Panc1 (cell line): ENCODE measurements at regions not wholly inside any gene's neighbourhood (a gene's known extent, or its start where the extent isn't known, plus 50 kb on each side); places are given as distances from the start of the nearest gene placed in this dataset.

Experiments
- ATAC-seq: fragments of 200-7000 bp; cut with Tn5 transposase; 2 replicates; pipeline ENCODE4 v1.9.1; 2020; ENCODE audit warnings: mild to moderate bottlenecking, moderate library complexity
- BruUV-seq: library from RNA; stranded (reverse); fragments of 400-500 nt; replicated peaks from 2 replicates; lab custom pipeline; 2021; lab: Mats Ljungman, UMichigan
- CTCF ChIA-PET: fragments of 300-600 bp; sonication (Branson Sonifier 250); formaldehyde crosslinking; loops from one replicate; lab custom pipeline; 2022; ENCODE audit warnings: antibody characterized with exemption; lab: Charles Lee
- POLR2A ChIA-PET: fragments of 300-600 bp; sonication (Branson Sonifier 250); formaldehyde crosslinking; loops from one replicate; lab custom pipeline; 2022; ENCODE audit warnings: antibody characterized with exemption; lab: Charles Lee
- DNase-seq: peaks from one replicate; pipeline ENCODE4 v3.0.0-alpha.2; 2010; ENCODE audit warnings: low read depth, low spot score
- H3K27ac ChIP-seq: 2 replicates; pipeline ENCODE4 v1.5.1; 2011; ENCODE audit warnings: mild to moderate bottlenecking, low read length, inconsistent platforms
- H3K27me3 ChIP-seq: fragments of 200-500 bp; sonication (Bioruptor generic); 2 replicates; pipeline ENCODE4 v1.6.0; 2014; ENCODE audit warnings: low read length, inconsistent platforms; ENCODE audit not compliant: control insufficient read depth, insufficient read depth
- H3K36me3 ChIP-seq: fragments of 200-500 bp; sonication (Bioruptor generic); 2 replicates; pipeline ENCODE4 v1.5.1; 2014; ENCODE audit warnings: inconsistent platforms, mild to moderate bottlenecking, low read length, moderate library complexity; ENCODE audit not compliant: control insufficient read depth, insufficient read depth
- H3K4me1 ChIP-seq: 2 replicates; pipeline ENCODE4 v1.5.1; 2011; ENCODE audit warnings: inconsistent platforms, mild to moderate bottlenecking, low read length, moderate library complexity; ENCODE audit not compliant: control insufficient read depth, insufficient read depth
- H3K4me3 ChIP-seq, 2 experiments: 2 replicates each; pipeline ENCODE4 v1.5.1; 2011 to 2012; ENCODE audit warnings: low read depth in 2 of 2, low read length in 2 of 2, mild to moderate bottlenecking in 2 of 2, inconsistent platforms in 1 of 2, moderate library complexity in 1 of 2
- H3K9me3 ChIP-seq: fragments of 200-500 bp; sonication (Bioruptor generic); 2 replicates; pipeline ENCODE4 v1.5.1; 2014; ENCODE audit warnings: low read depth, mild to moderate bottlenecking, inconsistent platforms, low read length, moderate library complexity; ENCODE audit not compliant: control insufficient read depth, insufficient read depth
- POLR2AphosphoS5 ChIP-seq: IDR thresholded peaks from 2 replicates; pipeline ENCODE4 v1.6.1; 2012; ENCODE audit warnings: mild to moderate bottlenecking, low read depth, low read length, moderate library complexity
- SIN3A ChIP-seq: IDR thresholded peaks from 2 replicates; pipeline ENCODE4 v1.6.1; 2012; ENCODE audit warnings: low read depth, mild to moderate bottlenecking, low read length, moderate library complexity, borderline replicate concordance; ENCODE audit not compliant: insufficient read depth
- TCF7L2 ChIP-seq: IDR thresholded peaks from 2 replicates; pipeline ENCODE4 v1.6.1; 2011; ENCODE audit warnings: mild to moderate bottlenecking, low read depth, low read length, inconsistent platforms
- in situ Hi-C: cut with HindIII; loops from 2 replicates; pipeline ENCODE4 v1.10.0; 2016; ENCODE audit warnings: low sequenced_read_pairs, low pct_unique_long_range_greater_than_20kb
- intact Hi-C: fragments of 100-400 bp; cut with micrococcal nuclease; formaldehyde crosslinking; loops from one replicate; pipeline ENCODE4 v1.10.0; 2022; ENCODE audit not compliant: unreplicated experiment
- TF ChIP-seq, protein P1 (sequence below), 2 experiments: IDR thresholded peaks; 2 replicates each; pipeline ENCODE4 v1.6.1; 2011 to 2012; ENCODE audit warnings: low read depth in 2 of 2, control low read depth in 1 of 2, low read length in 1 of 2, mild to moderate bottlenecking in 1 of 2, moderate library complexity in 1 of 2; ENCODE audit not compliant: insufficient read depth in 1 of 2
- TF ChIP-seq, protein P2 (sequence below): fragments of 450-650 bp; IDR thresholded peaks from 2 replicates; pipeline ENCODE4 v1.5.1; 2017; ENCODE audit warnings: mild to moderate bottlenecking

DNA sequence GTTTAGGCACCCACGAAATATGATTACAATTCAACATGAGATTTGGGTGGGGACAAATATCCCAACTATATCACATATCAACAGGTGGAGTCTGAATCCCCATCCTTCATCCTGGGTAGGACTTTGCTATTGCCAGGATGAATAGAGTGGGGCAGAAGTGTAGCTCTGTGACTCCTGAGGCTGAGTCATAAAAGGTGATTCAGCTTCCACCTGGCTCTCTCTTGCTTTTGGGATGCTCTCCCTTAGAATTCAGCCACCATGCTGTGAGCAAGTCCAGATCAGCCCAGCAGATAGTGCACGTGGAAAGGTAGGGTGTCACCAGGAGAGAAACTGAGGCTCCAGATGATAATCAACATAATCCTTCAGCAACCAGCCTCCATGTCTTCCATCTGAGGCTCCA, 193.8 kb upstream of the BCOR start:
- BruUV-seq, result no TSS peak
- in situ Hi-C loops, result no loop called here

DNA sequence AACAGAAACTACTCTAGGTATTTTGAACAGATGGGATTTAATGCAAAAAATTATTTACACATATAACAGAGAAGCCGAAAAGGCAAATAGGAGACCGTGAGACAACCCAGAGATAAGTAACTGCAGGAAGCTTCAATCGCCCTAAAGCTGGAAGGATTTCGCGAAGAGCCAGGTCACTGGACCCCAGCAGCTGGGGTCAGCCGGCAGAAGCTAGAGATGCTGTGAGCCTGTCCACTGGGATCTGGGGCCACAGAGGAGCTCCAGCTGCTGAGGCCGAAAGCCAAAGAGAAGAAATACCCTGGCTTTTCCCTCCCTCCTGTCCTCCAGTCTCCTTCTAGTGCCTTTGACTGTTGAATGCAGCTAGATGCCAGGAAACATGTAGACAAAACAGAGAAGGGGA, 192.8 kb upstream of the BCOR start:
- no peaks in the 10 kb centered on the region for H3K4me1 ChIP-seq
- no peak overlapping the region for H3K4me3 ChIP-seq
- TF ChIP-seq POLR2AphosphoS5, result no peak
- no peak for TF ChIP-seq TCF7L2
- TF ChIP-seq SIN3A, result no peak
- TF ChIP-seq, protein P1, sequence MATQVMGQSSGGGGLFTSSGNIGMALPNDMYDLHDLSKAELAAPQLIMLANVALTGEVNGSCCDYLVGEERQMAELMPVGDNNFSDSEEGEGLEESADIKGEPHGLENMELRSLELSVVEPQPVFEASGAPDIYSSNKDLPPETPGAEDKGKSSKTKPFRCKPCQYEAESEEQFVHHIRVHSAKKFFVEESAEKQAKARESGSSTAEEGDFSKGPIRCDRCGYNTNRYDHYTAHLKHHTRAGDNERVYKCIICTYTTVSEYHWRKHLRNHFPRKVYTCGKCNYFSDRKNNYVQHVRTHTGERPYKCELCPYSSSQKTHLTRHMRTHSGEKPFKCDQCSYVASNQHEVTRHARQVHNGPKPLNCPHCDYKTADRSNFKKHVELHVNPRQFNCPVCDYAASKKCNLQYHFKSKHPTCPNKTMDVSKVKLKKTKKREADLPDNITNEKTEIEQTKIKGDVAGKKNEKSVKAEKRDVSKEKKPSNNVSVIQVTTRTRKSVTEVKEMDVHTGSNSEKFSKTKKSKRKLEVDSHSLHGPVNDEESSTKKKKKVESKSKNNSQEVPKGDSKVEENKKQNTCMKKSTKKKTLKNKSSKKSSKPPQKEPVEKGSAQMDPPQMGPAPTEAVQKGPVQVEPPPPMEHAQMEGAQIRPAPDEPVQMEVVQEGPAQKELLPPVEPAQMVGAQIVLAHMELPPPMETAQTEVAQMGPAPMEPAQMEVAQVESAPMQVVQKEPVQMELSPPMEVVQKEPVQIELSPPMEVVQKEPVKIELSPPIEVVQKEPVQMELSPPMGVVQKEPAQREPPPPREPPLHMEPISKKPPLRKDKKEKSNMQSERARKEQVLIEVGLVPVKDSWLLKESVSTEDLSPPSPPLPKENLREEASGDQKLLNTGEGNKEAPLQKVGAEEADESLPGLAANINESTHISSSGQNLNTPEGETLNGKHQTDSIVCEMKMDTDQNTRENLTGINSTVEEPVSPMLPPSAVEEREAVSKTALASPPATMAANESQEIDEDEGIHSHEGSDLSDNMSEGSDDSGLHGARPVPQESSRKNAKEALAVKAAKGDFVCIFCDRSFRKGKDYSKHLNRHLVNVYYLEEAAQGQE (IDR thresholded peaks at IDR 0.05; ENCODE audit: insufficient read depth in 1 of 2, low read depth in 2 of 2, low read length in 1 of 2), result no peak
- TF ChIP-seq, protein P2, sequence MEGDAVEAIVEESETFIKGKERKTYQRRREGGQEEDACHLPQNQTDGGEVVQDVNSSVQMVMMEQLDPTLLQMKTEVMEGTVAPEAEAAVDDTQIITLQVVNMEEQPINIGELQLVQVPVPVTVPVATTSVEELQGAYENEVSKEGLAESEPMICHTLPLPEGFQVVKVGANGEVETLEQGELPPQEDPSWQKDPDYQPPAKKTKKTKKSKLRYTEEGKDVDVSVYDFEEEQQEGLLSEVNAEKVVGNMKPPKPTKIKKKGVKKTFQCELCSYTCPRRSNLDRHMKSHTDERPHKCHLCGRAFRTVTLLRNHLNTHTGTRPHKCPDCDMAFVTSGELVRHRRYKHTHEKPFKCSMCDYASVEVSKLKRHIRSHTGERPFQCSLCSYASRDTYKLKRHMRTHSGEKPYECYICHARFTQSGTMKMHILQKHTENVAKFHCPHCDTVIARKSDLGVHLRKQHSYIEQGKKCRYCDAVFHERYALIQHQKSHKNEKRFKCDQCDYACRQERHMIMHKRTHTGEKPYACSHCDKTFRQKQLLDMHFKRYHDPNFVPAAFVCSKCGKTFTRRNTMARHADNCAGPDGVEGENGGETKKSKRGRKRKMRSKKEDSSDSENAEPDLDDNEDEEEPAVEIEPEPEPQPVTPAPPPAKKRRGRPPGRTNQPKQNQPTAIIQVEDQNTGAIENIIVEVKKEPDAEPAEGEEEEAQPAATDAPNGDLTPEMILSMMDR, result no peak
- ATAC-seq (no peak), DNase-seq (no peak)
- no peaks in the 10 kb centered on the region for H3K27me3 ChIP-seq
- POLR2A ChIA-PET, result no interaction called here
- intact Hi-C loops, result no loop called here
- in situ Hi-C loops, result no loop called here
- H3K27ac ChIP-seq, result no peak overlapping the region
- BruUV-seq, result no TSS peak
- no peaks in the 10 kb centered on the region for H3K9me3 ChIP-seq
- CTCF ChIA-PET, result no interaction called here
- H3K36me3 ChIP-seq, result no peaks in the 10 kb centered on the region

More for the DNA sequence above, 193.8 kb upstream of the BCOR start:
- no peaks in the 10 kb centered on the region for H3K36me3 ChIP-seq
- TF ChIP-seq, protein P1 (IDR thresholded peaks at IDR 0.05; ENCODE audit: insufficient read depth in 1 of 2, low read depth in 2 of 2, low read length in 1 of 2), result no peak
- TF ChIP-seq SIN3A (no peak), POLR2AphosphoS5 (no peak), TCF7L2 (no peak)
- DNase-seq (no peak), ATAC-seq (no peak)
- no peak overlapping the region for H3K4me3 ChIP-seq
- H3K27me3 ChIP-seq, result no peaks in the 10 kb centered on the region
- no peaks in the 10 kb centered on the region for H3K9me3 ChIP-seq
- CTCF ChIA-PET, result no interaction called here
- intact Hi-C loops, result no loop called here
- no peak overlapping the region for H3K27ac ChIP-seq
- no peaks in the 10 kb centered on the region for H3K4me1 ChIP-seq
- POLR2A ChIA-PET, result no interaction called here
